Upper lobe of left lung (tissue), 6 donors: ENCODE measurements at regions not wholly inside any gene's neighbourhood (a gene's known extent, or its start where the extent isn't known, plus 50 kb on each side); places are given as distances from the start of the nearest gene placed in this dataset.
A peak's percentile ranks its signal among the peaks of the same experiment; 100 is the strongest.

ENCODE experiments used
- ATAC-seq, 2 donors: fragments of 200-7000 bp; cut with Tn5 transposase; one replicate each; pipeline ENCODE4 v1.9.1; 2022; ENCODE audit warnings: mild to moderate bottlenecking in 2 of 2, moderate library complexity in 2 of 2; ENCODE audit not compliant: low FRiP score in 2 of 2
- DNase-seq, 2 donors: peaks; one replicate each; pipeline ENCODE4 v3.0.0-alpha.2; 2019 to 2020
- H3K27ac ChIP-seq, 4 donors: fragments of 200-600 bp; sonication (generic); one replicate each; pipeline ENCODE4 v1.5.1; 2016 to 2019
- H3K27me3 ChIP-seq, 4 donors: fragments of 200-600 bp; sonication (generic); one replicate each; pipeline ENCODE4 v1.5.1; 2017 to 2019
- H3K36me3 ChIP-seq, 4 donors: fragments of 200-600 bp; sonication (generic); one replicate each; pipeline ENCODE4 v1.5.1; 2016 to 2019
- H3K4me1 ChIP-seq, 4 donors: fragments of 200-600 bp; sonication (generic); one replicate each; pipeline ENCODE4 v1.5.1; 2018 to 2019
- H3K4me3 ChIP-seq, 4 donors: fragments of 200-600 bp; sonication (generic); one replicate each; pipeline ENCODE4 v1.5.1; 2017 to 2019; ENCODE audit warnings: mild to moderate bottlenecking in 2 of 4, moderate library complexity in 1 of 4
- H3K9me3 ChIP-seq, 4 donors: fragments of 200-600 bp; sonication (generic); one replicate each; pipeline ENCODE4 v1.5.1; 2018 to 2019
- CTCF ChIP-seq, 6 experiments: fragments of 450-650 bp in 4 of 6; fragments of 200-600 bp in 2 of 6; sonication (generic) in 2 of 6; IDR thresholded peaks; one replicate each; pipeline ENCODE4 v1.5.1; 2016 to 2019; ENCODE audit warnings: antibody characterized with exemption in 6 of 6
- EP300 ChIP-seq, 4 donors: sonication (generic); formaldehyde crosslinking; IDR thresholded peaks; one replicate each; pipeline ENCODE4 v1.5.1; 2017; ENCODE audit warnings: antibody characterized with exemption in 4 of 4, control low read depth in 2 of 4
- POLR2A ChIP-seq, 4 donors: fragments of 450-650 bp; IDR thresholded peaks; one replicate each; pipeline ENCODE4 v1.5.1; 2016 to 2017; ENCODE audit warnings: antibody characterized with exemption in 4 of 4, mild to moderate bottlenecking in 2 of 4
- POLR2AphosphoS5 ChIP-seq, 2 donors: sonication (generic); formaldehyde crosslinking; IDR thresholded peaks; one replicate each; pipeline ENCODE4 v1.5.1; 2017; ENCODE audit warnings: antibody characterized with exemption in 2 of 2
- WGBS, 2 donors: methylation state at CpG; one replicate each; pipeline ENCODE4 v1.1.5; 2017 to 2018; 5-methylcytosine and 5-hydroxymethylcytosine counted together
- donor health status: DM: no; HTN: no; CAD: no; lungs with moderate emphysema.
- donor health status: DM: no; HTN: yes; CAD: no; lungs with severe emphysema.

GRCh38 chr5:130555429-130555828 is 609.6 kb downstream of the HINT1 start:
- DNase-seq, result no peak
- TF ChIP-seq POLR2A (IDR thresholded peaks at IDR 0.05), result no peak
- no peak for TF ChIP-seq CTCF (IDR thresholded peaks at IDR 0.05)
- no peak for ATAC-seq
- H3K4me1 ChIP-seq, result no peaks in the 10 kb centered on the region
- H3K4me3 ChIP-seq, result no peak overlapping the region
- H3K36me3 ChIP-seq, result no peaks in the 10 kb centered on the region
- H3K9me3 ChIP-seq, result peaks cover 0 to 3% (median 0%) of the 10 kb centered on the region in 4 donors
- H3K27ac ChIP-seq, result no peak overlapping the region
- 96 to 98% methylated on average over 3 of the region's 3 CpGs for WGBS, 2 donors
- no peaks in the 10 kb centered on the region for H3K27me3 ChIP-seq

GRCh38 chr5:130550562-130550928 is 614.5 kb downstream of the HINT1 start:
- Histone ChIP-seq H3K36me3 (no peaks in the 10 kb centered on the region), H3K4me3 (no peak overlapping the region), H3K4me1 (no peaks in the 10 kb centered on the region), H3K27ac (no peak overlapping the region), H3K27me3 (no peaks in the 10 kb centered on the region), H3K9me3 (no peaks in the 10 kb centered on the region)
- no peak for TF ChIP-seq CTCF (IDR thresholded peaks at IDR 0.05)
- no peak for TF ChIP-seq POLR2A (IDR thresholded peaks at IDR 0.05)
- no peak for TF ChIP-seq POLR2AphosphoS5 (IDR thresholded peaks at IDR 0.05)
- no peak for TF ChIP-seq EP300 (IDR thresholded peaks at IDR 0.05)
- ATAC-seq, result no peak
- WGBS, 2 donors, result 41 to 56% methylated on average over 2 of the region's 2 CpGs
- no peak for DNase-seq

GRCh38 chr5:130549884-130550561 is 615.0 kb downstream of the HINT1 start:
- Histone ChIP-seq H3K27ac (peak overlapping the region in 1 of 4 donors; percentile 7), H3K36me3 (no peaks in the 10 kb centered on the region), H3K4me1 (no peaks in the 10 kb centered on the region), H3K9me3 (no peaks in the 10 kb centered on the region), H3K4me3 (no peak overlapping the region), H3K27me3 (no peaks in the 10 kb centered on the region)
- 75 to 76% methylated on average over 5 of the region's 5 CpGs for WGBS, 2 donors
- TF ChIP-seq EP300 (IDR thresholded peaks at IDR 0.05) (no peak), POLR2A (IDR thresholded peaks at IDR 0.05) (no peak), POLR2AphosphoS5 (IDR thresholded peaks at IDR 0.05) (no peak), CTCF (IDR thresholded peaks at IDR 0.05) (no peak)
- ATAC-seq (no peak), DNase-seq (no peak)

GRCh38 chr5:130546211-130546610 is 618.8 kb downstream of the HINT1 start:
- 0 to 100% methylated on average over 1 of the region's 1 CpG for WGBS, 2 donors

More at GRCh38 chr5:130546211-130546610, 618.8 kb downstream of the HINT1 start:
- H3K4me3 ChIP-seq, result no peak overlapping the region
- ATAC-seq (no peak), DNase-seq (no peak)
- TF ChIP-seq POLR2AphosphoS5 (IDR thresholded peaks at IDR 0.05) (no peak), EP300 (IDR thresholded peaks at IDR 0.05) (no peak), CTCF (IDR thresholded peaks at IDR 0.05) (no peak), POLR2A (IDR thresholded peaks at IDR 0.05) (no peak)
- peaks cover 0 to 9% (median 3%) of the 10 kb centered on the region in 4 donors for H3K9me3 ChIP-seq
- H3K36me3 ChIP-seq, result no peaks in the 10 kb centered on the region
- H3K27me3 ChIP-seq, result no peaks in the 10 kb centered on the region
- no peaks in the 10 kb centered on the region for H3K4me1 ChIP-seq
- H3K27ac ChIP-seq, result no peak overlapping the region
